ENCODE measurements at regions not wholly inside any gene's neighbourhood (a gene's known extent, or its start where the extent isn't known, plus 50 kb on each side); places are given as distances from the start of the nearest gene placed in this dataset.
"Not testable (repeated sequence)": the region's sequence is repeated elsewhere in the genome, so short reads cannot be mapped to it uniquely, and the experiment has no call there.

GRCh38 chr4:155032521-155033229, 175.8 kb upstream of the NPY2R start:
- ATAC-seq (replicated peaks) (no peak), DNase-seq (no peak)
- H3K4me3 Mint-ChIP-seq = no peak overlapping the region
- H3K36me3 Mint-ChIP-seq = no peaks in the 10 kb centered on the region
- no peaks in the 10 kb centered on the region for H3K4me1 Mint-ChIP-seq
- H3K27me3 Mint-ChIP-seq = no peaks in the 10 kb centered on the region
- no peaks in the 10 kb centered on the region for H3K9me3 Mint-ChIP-seq
- no peak overlapping the region for H3K27ac Mint-ChIP-seq

DNA sequence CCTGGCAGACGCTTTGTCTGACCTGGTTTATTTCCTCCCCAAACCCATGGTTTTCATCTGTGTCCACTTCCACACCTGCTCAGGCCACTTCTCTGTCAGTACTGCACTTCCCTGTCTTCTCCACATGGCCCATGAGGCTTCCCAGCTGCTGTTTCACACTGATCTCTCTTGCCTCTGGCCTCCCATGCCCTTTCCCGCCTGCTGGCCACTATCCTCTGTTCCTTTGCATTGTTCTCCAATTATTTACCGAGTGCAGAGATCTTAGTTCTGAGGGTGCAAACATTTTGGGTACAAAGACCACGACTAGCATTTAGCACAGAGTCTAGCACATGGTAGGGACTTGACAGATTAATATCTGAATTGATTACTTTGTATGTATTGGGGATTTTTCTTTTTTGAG, 174.8 kb upstream of the NPY2R start:
- no peaks in the 10 kb centered on the region for H3K4me1 Mint-ChIP-seq

DNA sequence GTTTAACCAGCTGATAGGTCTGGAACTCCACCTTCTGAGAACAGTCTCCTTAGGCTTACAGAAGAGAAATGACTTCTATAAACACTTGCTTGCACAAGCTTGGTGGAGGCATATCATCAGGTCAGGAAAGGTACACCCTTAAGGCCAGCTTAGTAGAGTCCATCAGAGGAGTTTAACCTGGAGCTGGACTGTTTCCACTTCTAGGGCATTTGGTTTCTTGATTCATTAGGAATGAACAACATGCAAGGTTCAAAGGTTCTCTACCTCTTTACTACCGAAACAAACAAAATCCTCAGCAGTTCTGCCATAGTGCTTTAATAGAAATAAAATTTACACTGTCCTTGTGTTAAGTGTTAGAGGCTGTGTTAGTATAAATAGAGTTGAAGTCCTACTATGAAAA, 171.4 kb upstream of the NPY2R start:
- H3K27me3 Mint-ChIP-seq = peaks cover 0 to 3% of the 10 kb centered on the region in 2 donors
- H3K27ac Mint-ChIP-seq = no peak overlapping the region
- no peak overlapping the region for H3K4me3 Mint-ChIP-seq
- no peak for DNase-seq
- no peaks in the 10 kb centered on the region for H3K9me3 Mint-ChIP-seq
- no peaks in the 10 kb centered on the region for H3K36me3 Mint-ChIP-seq
- no peaks in the 10 kb centered on the region for H3K4me1 Mint-ChIP-seq
- ATAC-seq (replicated peaks) = peak in 1 of 2 donors; percentile 7

More for the DNA sequence above, 174.8 kb upstream of the NPY2R start:
- no peaks in the 10 kb centered on the region for H3K27me3 Mint-ChIP-seq
- H3K27ac Mint-ChIP-seq = no peak overlapping the region
- H3K4me3 Mint-ChIP-seq = no peak overlapping the region
- H3K36me3 Mint-ChIP-seq = no peaks in the 10 kb centered on the region
- H3K9me3 Mint-ChIP-seq = no peaks in the 10 kb centered on the region
- ATAC-seq (replicated peaks) (no peak), DNase-seq (no peak)

- no peak overlapping the region for H3K27ac Mint-ChIP-seq
- ATAC-seq (replicated peaks) = no peak
- H3K4me3 Mint-ChIP-seq = no peak overlapping the region
- no peak for DNase-seq
- H3K9me3 Mint-ChIP-seq = no peaks in the 10 kb centered on the region
- no peaks in the 10 kb centered on the region for H3K4me1 Mint-ChIP-seq
- no peaks in the 10 kb centered on the region for H3K36me3 Mint-ChIP-seq
- H3K27me3 Mint-ChIP-seq = peaks cover 0 to 3% of the 10 kb centered on the region in 2 donors
These were observed 170.0 kb upstream of the NPY2R start for GRCh38 chr4:155038459-155038858.

DNA sequence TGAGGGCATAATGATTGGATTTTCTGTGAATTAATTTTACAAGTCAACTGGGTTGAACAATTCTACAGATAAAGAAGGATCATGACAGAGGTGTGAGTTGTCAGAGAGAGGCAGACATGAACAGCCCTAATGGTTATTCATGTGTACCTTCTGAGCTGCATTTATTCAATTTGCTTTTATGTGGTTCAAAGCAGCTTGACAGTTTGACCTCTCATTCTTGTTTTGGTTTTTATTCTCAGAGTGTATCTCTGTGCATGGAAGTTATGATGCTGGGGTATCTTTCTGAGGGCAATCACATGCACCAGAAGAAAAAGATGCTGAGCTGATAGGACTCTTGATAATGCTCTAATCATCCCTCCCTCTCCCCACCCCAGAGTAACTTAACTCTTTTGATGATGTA, 169.3 kb upstream of the NPY2R start:
- H3K36me3 Mint-ChIP-seq = no peaks in the 10 kb centered on the region
- no peak for DNase-seq
- no peaks in the 10 kb centered on the region for H3K4me1 Mint-ChIP-seq
- H3K4me3 Mint-ChIP-seq = no peak overlapping the region
- H3K27me3 Mint-ChIP-seq = peaks cover 0 to 3% of the 10 kb centered on the region in 2 donors
- H3K9me3 Mint-ChIP-seq = no peaks in the 10 kb centered on the region
- ATAC-seq (replicated peaks) = no peak
- H3K27ac Mint-ChIP-seq = no peak overlapping the region

GRCh38 chr4:155040031-155040430, 168.4 kb upstream of the NPY2R start:
- H3K27ac Mint-ChIP-seq = no peak overlapping the region
- no peaks in the 10 kb centered on the region for H3K36me3 Mint-ChIP-seq
- H3K9me3 Mint-ChIP-seq = no peaks in the 10 kb centered on the region
- H3K4me1 Mint-ChIP-seq = no peaks in the 10 kb centered on the region
- H3K4me3 Mint-ChIP-seq = no peak overlapping the region
- ATAC-seq (replicated peaks) (no peak), DNase-seq (no peak)
- peaks cover 0 to 3% of the 10 kb centered on the region in 2 donors for H3K27me3 Mint-ChIP-seq

DNA sequence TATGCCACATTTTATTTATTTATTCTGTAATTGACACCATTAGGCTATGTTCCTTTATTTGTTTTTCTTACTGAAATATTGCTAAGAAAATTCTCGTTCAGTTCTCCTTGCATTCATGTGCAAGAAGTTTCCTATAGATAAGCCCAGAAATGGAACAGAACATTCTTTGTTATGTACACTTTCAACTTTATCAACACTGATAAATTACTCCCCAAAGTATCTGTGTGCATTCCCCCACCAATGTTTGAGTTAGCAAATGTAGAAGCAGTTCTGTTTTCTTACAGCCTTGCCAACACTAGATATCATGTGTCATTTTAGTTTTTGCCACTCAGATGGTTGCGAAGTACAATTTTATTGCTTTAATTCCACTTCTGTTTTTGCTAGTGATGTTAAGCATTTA, 166.4 kb upstream of the NPY2R start:
- Mint-ChIP-seq H3K4me3 (no peak overlapping the region), H3K9me3 (no peaks in the 10 kb centered on the region), H3K27ac (no peak overlapping the region), H3K36me3 (no peaks in the 10 kb centered on the region), H3K4me1 (no peaks in the 10 kb centered on the region), H3K27me3 (peaks cover 0 to 3% of the 10 kb centered on the region in 2 donors)
- DNase-seq = no peak
- ATAC-seq (replicated peaks) = no peak

DNA sequence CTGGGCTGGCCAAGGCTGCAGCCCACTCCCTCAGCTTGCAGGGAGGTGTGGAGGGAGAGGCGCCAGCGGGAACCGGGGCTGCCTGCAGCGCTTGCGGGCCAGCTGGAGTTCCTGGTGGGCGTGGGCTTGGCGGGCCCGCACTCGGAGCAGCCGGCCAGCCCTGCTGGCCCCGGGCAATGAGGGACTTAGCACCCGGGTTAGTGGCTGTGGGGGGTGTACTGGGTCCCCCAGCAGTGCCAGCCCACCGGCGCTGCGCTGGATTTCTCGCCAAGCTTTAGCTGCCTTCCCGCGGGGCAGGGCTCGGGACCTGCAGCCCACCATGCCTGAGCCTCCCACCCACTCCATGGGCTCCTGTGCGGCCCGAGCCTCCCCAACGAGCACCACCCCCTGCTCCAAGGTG, 164.2 kb upstream of the NPY2R start:
- not testable (repeated sequence) for H3K36me3 Mint-ChIP-seq; H3K4me1 Mint-ChIP-seq; H3K27me3 Mint-ChIP-seq; H3K4me3 Mint-ChIP-seq; ATAC-seq (replicated peaks); DNase-seq; H3K9me3 Mint-ChIP-seq; H3K27ac Mint-ChIP-seq

GRCh38 chr4:155047755-155048154, 160.7 kb upstream of the NPY2R start:
- Mint-ChIP-seq H3K27ac (no peak overlapping the region), H3K27me3 (no peaks in the 10 kb centered on the region), H3K4me1 (no peaks in the 10 kb centered on the region), H3K36me3 (no peaks in the 10 kb centered on the region), H3K9me3 (peaks cover 0 to 6% of the 10 kb centered on the region in 2 donors), H3K4me3 (no peak overlapping the region)
- DNase-seq = no peak
- ATAC-seq (replicated peaks) = no peak

DNA sequence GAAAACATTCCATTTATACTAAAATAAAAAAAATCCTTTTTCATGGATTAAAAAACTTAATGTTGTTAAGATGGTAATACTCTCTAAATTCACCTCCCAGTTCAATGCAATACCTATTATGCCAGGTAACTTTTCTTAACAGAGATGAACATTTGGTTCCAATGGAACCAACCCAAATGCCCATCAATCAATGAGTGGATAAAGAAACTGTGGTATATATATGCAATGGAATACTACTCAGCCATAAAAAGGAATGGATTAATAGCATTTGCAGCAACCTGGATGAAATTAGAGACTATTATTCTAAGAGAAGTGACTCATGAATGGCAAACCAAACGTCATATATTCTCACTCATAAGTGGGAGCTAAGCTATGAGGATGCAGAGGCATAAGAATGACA, 154.4 kb upstream of the NPY2R start:
- not testable (repeated sequence) for H3K9me3 Mint-ChIP-seq; H3K36me3 Mint-ChIP-seq; H3K4me1 Mint-ChIP-seq; H3K4me3 Mint-ChIP-seq; DNase-seq; H3K27me3 Mint-ChIP-seq; H3K27ac Mint-ChIP-seq; ATAC-seq (replicated peaks)

DNA sequence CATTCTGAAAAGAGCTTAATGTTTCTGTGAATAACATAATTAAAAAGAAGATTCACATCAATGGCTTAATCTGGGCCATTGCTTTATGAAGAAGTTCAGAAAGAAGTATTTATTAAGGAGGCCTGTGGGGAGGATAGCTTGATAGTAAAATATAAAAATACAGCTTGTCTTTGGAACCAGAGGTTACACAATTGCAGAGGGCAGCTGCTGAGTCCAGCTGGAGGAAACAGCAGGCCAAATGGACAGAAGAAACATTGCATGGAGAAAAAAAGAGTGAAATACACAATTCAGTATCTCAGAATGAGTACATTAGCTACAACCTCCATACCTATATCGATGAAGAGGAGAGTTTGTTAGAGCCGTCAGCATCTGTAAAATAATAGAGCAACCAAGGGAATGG, 148.0 kb upstream of the NPY2R start:
- H3K27me3 Mint-ChIP-seq = no peaks in the 10 kb centered on the region

DNA sequence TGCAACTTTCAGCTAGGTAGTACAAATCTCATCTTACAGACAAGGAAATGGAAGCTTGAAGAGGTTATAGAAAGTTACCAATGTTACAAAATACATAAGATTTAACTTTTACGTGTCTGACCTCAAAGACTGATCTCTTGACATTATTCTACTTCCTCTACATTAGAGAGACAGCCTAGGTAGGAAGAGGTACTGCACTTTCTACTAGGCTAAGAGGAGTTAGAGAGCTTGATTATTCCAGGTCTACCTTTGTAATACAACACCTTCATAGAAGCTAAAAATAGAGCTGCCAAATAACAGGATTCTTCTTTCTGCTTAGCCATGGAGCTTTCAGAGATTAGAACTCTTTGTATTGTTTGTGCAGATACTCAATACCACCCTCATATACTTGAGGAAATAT, 147.6 kb upstream of the NPY2R start:
- Mint-ChIP-seq H3K4me1 (no peaks in the 10 kb centered on the region), H3K9me3 (no peaks in the 10 kb centered on the region), H3K36me3 (no peaks in the 10 kb centered on the region), H3K27me3 (no peaks in the 10 kb centered on the region), H3K4me3 (no peak overlapping the region), H3K27ac (no peak overlapping the region)
- DNase-seq (no peak), ATAC-seq (replicated peaks) (no peak)

More for the DNA sequence above, 148.0 kb upstream of the NPY2R start:
- no peak for DNase-seq
- H3K36me3 Mint-ChIP-seq = no peaks in the 10 kb centered on the region
- H3K4me3 Mint-ChIP-seq = no peak overlapping the region
- no peaks in the 10 kb centered on the region for H3K9me3 Mint-ChIP-seq
- H3K27ac Mint-ChIP-seq = no peak overlapping the region
- no peaks in the 10 kb centered on the region for H3K4me1 Mint-ChIP-seq
- ATAC-seq (replicated peaks) = no peak

DNA sequence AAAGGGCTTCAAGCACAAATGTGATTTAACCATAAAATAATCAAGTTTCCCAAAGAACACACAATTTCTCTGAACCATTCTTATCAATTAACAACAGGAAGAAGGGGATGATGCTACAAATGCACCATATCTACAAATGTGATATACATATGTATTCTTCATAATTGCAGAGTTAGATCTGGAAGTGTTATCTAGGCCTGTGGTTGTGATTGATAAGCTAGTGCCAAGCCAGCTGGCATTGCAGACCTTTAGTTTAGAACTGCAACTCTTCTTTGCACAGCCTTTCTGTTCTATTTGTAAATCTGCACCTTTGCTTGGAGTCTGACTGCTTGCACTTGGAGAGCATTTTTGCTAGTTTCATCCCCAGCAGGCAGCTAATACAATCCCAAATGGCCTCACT, 145.5 kb upstream of the NPY2R start:
- H3K27ac Mint-ChIP-seq = no peak overlapping the region
- no peaks in the 10 kb centered on the region for H3K27me3 Mint-ChIP-seq
- no peaks in the 10 kb centered on the region for H3K36me3 Mint-ChIP-seq
- no peak overlapping the region for H3K4me3 Mint-ChIP-seq
- DNase-seq = no peak
- no peaks in the 10 kb centered on the region for H3K9me3 Mint-ChIP-seq
- no peaks in the 10 kb centered on the region for H3K4me1 Mint-ChIP-seq
- no peak for ATAC-seq (replicated peaks)

GRCh38 chr4:155064934-155065333, 143.5 kb upstream of the NPY2R start:
- not testable (repeated sequence) for H3K36me3 Mint-ChIP-seq; DNase-seq; H3K27ac Mint-ChIP-seq; H3K27me3 Mint-ChIP-seq; H3K4me3 Mint-ChIP-seq; H3K9me3 Mint-ChIP-seq; ATAC-seq (replicated peaks); H3K4me1 Mint-ChIP-seq

GRCh38 chr4:155066871-155067270, 141.6 kb upstream of the NPY2R start:
- no peak for DNase-seq
- Mint-ChIP-seq H3K36me3 (no peaks in the 10 kb centered on the region), H3K4me3 (no peak overlapping the region), H3K4me1 (no peaks in the 10 kb centered on the region), H3K27ac (no peak overlapping the region), H3K9me3 (peaks cover 2 to 4% of the 10 kb centered on the region in 2 donors), H3K27me3 (no peaks in the 10 kb centered on the region)
- ATAC-seq (replicated peaks) = no peak

DNA sequence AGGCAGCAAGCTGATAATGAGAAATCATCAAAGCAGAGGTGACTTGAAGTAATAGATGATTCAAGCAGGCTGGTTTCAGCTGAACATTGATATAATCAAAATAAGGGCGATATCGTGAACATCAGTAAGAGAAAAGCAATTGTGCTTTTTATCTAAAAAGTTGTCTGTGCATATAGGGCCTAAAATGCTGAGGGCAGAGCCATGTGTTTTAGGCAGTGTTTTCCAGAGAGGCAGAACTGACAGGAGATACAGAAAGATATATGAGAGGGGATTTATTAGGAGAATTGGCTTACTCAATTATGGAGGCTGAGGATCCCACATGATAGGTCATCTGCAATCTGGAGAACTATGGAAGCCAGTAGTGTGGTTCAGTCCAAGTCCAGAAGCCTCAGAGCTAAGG, 136.5 kb upstream of the NPY2R start:
- no peak for ATAC-seq (replicated peaks)
- no peaks in the 10 kb centered on the region for H3K4me1 Mint-ChIP-seq
- peaks cover 2 to 4% of the 10 kb centered on the region in 2 donors for H3K9me3 Mint-ChIP-seq
- H3K27ac Mint-ChIP-seq = no peak overlapping the region
- no peak for DNase-seq
- no peak overlapping the region for H3K4me3 Mint-ChIP-seq
- no peaks in the 10 kb centered on the region for H3K27me3 Mint-ChIP-seq
- no peaks in the 10 kb centered on the region for H3K36me3 Mint-ChIP-seq

Measured in stimulated activated naive B cell treated with anti-CD40 and anti-IgM and Interleukin-4, amounts not matched to agents 10 μg/mL and 1 μg/mL and 100 μg/mL, for 72 hours (primary cell).